ENCODE measurements at regions not wholly inside any gene's neighbourhood (a gene's known extent, or its start where the extent isn't known, plus 50 kb on each side); places are given as distances from the start of the nearest gene placed in this dataset.

- DNase-seq (ENCODE audit: low read depth) = no peak
Measured at GRCh38 chr13:31962731-31963370, 68.7 kb upstream of the FRY start.

- DNase-seq (ENCODE audit: low read depth) = no peak
Measured at GRCh38 chr13:31963631-31964030, 67.9 kb upstream of the FRY start.

- DNase-seq (ENCODE audit: low read depth) = no peak
Measured at GRCh38 chr13:31964168-31964567, 67.4 kb upstream of the FRY start.

GRCh38 chr13:31965361-31966066 is 66.1 kb upstream of the FRY start:
- DNase-seq (ENCODE audit: low read depth) = no peak

DNA sequence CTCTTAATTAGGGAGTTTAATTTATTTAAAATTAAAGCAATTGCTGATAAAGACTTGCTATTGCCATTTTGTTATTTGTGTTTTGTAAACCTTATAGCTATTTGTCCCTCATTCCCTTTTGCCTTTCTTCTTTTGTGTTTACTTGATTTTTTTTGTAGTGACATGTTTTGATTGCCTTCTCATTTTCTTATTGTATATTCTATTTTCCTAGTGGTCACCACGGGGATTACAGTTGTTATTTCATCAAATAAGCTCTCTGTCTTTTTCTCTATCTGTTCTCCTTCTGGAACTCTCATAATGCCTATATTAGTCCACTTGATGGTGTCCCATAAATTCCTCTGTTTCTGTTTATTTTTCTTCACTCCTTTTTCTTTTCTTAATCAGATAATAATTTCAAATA is 64.4 kb upstream of the FRY start:
- DNase-seq (ENCODE audit: low read depth) = no peak

DNA sequence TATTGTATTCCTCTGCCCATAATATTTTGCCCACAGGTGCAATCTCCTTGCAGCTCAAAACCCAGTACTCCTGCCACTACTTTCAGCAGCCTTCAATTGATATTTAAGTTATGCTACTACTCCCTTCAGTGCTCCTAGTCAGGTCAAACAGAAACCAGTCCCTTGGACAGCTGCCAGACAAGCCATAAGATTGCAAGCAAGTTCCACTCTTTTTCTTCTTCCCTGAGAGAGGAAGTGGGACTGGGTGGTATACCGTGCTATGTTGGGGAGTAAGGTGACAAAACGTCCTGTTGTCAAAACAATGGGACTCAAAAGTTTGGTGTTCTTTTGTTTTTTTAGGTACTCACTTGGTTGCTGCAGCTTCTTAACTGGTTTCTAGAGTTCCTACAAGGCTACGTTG is 63.1 kb upstream of the FRY start:
- no peak for DNase-seq (ENCODE audit: low read depth)

GRCh38 chr13:31970231-31970930 is 61.2 kb upstream of the FRY start:
- DNase-seq (ENCODE audit: low read depth) = no peak

DNA sequence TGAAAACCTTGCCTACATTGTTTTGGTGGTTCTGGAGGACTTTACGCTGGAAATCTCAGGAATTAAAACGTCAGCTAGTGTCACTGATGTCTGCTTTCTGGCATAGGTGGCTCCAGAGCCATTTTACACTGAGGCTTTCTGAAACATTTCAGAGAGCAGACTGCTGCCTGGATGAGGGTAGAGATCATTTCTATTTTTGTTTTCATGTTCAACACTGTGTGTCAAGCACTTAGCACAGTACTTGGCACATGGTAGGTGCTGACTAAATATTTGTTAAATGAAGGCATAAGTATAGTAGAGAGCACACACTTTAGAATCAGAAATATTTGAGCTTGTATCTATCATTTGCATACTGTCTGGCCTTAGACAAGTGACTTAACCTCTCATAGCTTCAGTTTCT is 59.1 kb upstream of the FRY start:
- DNase-seq (ENCODE audit: low read depth) = no peak

DNA sequence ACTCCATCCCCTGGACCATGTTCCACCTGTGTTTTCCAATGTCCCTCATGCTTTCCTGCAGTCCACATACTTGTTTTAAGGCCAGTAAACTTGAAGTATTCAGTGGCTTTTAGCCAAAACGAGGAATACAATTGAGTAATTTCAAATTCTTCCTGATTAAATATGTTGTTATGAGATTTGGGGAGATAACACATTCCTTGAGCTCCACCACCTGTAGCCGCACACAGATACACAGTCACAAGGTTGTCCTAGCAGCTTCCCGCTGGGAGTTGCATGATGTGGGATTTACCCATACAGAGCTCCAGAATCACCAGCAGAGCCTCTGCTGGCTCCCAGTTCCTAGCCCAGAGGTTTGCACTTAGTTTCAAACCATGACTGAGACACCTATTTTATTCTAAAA is 53.6 kb upstream of the FRY start:
- DNase-seq (ENCODE audit: low read depth) = no peak

GRCh38 chr13:31980830-31981229 is 50.7 kb upstream of the FRY start:
- no peak for DNase-seq (ENCODE audit: low read depth)

All from stimulated activated CD8-positive, alpha-beta memory T cell treated with anti-CD3 and anti-CD28 coated beads, Interleukin-4, amount 100 ng/mL, for 24 hours (primary cell).